Esophagus squamous epithelium (tissue), 4 donors: ENCODE measurements at regions not wholly inside any gene's neighbourhood (a gene's known extent, or its start where the extent isn't known, plus 50 kb on each side); places are given as distances from the start of the nearest gene placed in this dataset.

Source experiments
- POLR2A ChIP-seq, 4 donors: fragments of 450-650 bp; IDR thresholded peaks; one replicate each; pipeline ENCODE4 v1.6.1; 2017; ENCODE audit warnings: antibody characterized with exemption in 4 of 4, mild to moderate bottlenecking in 4 of 4, moderate library complexity in 3 of 4
- TF ChIP-seq, protein P1 (sequence below), 6 experiments: fragments of 450-650 bp in 4 of 6; fragments of 200-600 bp in 2 of 6; sonication (generic) in 2 of 6; IDR thresholded peaks; one replicate each; pipeline ENCODE4 v1.5.1; 2016 to 2019; ENCODE audit warnings: antibody characterized with exemption in 6 of 6, mild to moderate bottlenecking in 4 of 6, moderate library complexity in 4 of 6

DNA sequence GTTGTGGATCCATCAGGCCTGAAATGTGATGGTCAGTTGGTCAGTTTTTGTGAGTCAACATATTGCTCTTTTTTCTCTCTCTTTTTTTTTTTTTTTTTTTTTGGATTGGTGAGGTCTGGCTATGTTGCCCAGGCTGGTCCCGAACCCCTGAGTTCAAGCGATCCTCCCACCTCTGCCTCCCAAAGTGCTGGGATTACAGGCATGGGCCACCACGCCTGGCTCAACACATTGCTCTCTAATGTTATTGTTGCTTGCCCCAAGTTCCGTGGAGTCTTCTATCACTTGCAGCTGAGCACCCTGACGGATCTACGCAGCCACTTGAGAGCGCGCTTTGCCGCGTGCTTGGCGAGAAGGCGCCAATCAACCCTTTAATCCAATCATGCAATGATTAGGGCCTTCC is 69.5 kb upstream of the DIO3 start:
- TF ChIP-seq, protein P1, sequence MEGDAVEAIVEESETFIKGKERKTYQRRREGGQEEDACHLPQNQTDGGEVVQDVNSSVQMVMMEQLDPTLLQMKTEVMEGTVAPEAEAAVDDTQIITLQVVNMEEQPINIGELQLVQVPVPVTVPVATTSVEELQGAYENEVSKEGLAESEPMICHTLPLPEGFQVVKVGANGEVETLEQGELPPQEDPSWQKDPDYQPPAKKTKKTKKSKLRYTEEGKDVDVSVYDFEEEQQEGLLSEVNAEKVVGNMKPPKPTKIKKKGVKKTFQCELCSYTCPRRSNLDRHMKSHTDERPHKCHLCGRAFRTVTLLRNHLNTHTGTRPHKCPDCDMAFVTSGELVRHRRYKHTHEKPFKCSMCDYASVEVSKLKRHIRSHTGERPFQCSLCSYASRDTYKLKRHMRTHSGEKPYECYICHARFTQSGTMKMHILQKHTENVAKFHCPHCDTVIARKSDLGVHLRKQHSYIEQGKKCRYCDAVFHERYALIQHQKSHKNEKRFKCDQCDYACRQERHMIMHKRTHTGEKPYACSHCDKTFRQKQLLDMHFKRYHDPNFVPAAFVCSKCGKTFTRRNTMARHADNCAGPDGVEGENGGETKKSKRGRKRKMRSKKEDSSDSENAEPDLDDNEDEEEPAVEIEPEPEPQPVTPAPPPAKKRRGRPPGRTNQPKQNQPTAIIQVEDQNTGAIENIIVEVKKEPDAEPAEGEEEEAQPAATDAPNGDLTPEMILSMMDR (IDR thresholded peaks at IDR 0.05): no peak
- no peak for TF ChIP-seq POLR2A (IDR thresholded peaks at IDR 0.05)
